Loucy (cell line): ENCODE measurements at regions not wholly inside any gene's neighbourhood (a gene's known extent, or its start where the extent isn't known, plus 50 kb on each side); places are given as distances from the start of the nearest gene placed in this dataset.

ENCODE experiments used
- H2AFZ ChIP-seq: fragments of 200-600 bp; sonication (generic); 2 replicates; pipeline ENCODE4 v1.6.0; 2016; ENCODE audit warnings: antibody characterized with exemption, mild to moderate bottlenecking, low read length, moderate library complexity
- H3F3A ChIP-seq: fragments of 200-600 bp; 2 replicates; pipeline ENCODE4 v1.6.0; 2016; ENCODE audit warnings: antibody characterized with exemption, low read depth, mild to moderate bottlenecking
- H3K27me3 ChIP-seq: fragments of 200-600 bp; sonication (generic); 2 replicates; pipeline ENCODE4 v1.6.1; 2014; ENCODE audit warnings: low read length, mild to moderate bottlenecking; ENCODE audit not compliant: insufficient read depth, poor library complexity, severe bottlenecking
- H3K36me3 ChIP-seq: fragments of 200-600 bp; sonication (generic); 2 replicates; pipeline ENCODE4 v1.6.1; 2016; ENCODE audit warnings: low read length; ENCODE audit not compliant: insufficient read depth
- H3K4me1 ChIP-seq: fragments of 200-600 bp; sonication (generic); 2 replicates; pipeline ENCODE4 v1.5.1; 2014; ENCODE audit warnings: low read length, mild to moderate bottlenecking; ENCODE audit not compliant: insufficient read depth, poor library complexity, severe bottlenecking
- H3K4me2 ChIP-seq: fragments of 200-600 bp; sonication (generic); 2 replicates; pipeline ENCODE4 v1.6.0; 2014; ENCODE audit warnings: antibody characterized with exemption, low read length, low read depth, mild to moderate bottlenecking; ENCODE audit not compliant: poor library complexity, severe bottlenecking
- H3K4me3 ChIP-seq: fragments of 200-600 bp; sonication (generic); 2 replicates; pipeline ENCODE4 v1.5.1; 2014; ENCODE audit warnings: low read length, mild to moderate bottlenecking, mixed read lengths; ENCODE audit not compliant: poor library complexity, severe bottlenecking
- H3K79me2 ChIP-seq: fragments of 200-600 bp; sonication (generic); 2 replicates; pipeline ENCODE4 v1.6.1; 2014; ENCODE audit warnings: low read length; ENCODE audit not compliant: insufficient read depth
- H3K9ac ChIP-seq: fragments of 200-600 bp; sonication (generic); 2 replicates; pipeline ENCODE4 v1.6.0; 2014; ENCODE audit warnings: mild to moderate bottlenecking, low read depth, low read length, moderate library complexity; ENCODE audit not compliant: poor library complexity, severe bottlenecking
- H3K9me2 ChIP-seq: fragments of 200-600 bp; sonication (generic); replicated peaks from 2 replicates; pipeline ENCODE4 v1.6.1; 2016; ENCODE audit warnings: low read depth, low read length, mixed read lengths
- H3K9me3 ChIP-seq: fragments of 200-600 bp; sonication (generic); 2 replicates; pipeline ENCODE4 v1.6.1; 2014; ENCODE audit warnings: mild to moderate bottlenecking, antibody characterized with exemption, low read length, low read depth; ENCODE audit not compliant: insufficient read depth
- H4K20me1 ChIP-seq: fragments of 200-600 bp; sonication (generic); 2 replicates; pipeline ENCODE4 v1.6.0; 2014; ENCODE audit warnings: antibody characterized with exemption, low read length, mild to moderate bottlenecking; ENCODE audit not compliant: insufficient read depth, poor library complexity, severe bottlenecking
- EZH2phosphoT487 ChIP-seq: fragments of 200-600 bp; IDR thresholded peaks from 2 replicates; pipeline ENCODE4 v1.6.1; 2018; ENCODE audit warnings: antibody characterized with exemption, mild to moderate bottlenecking, moderate library complexity, borderline replicate concordance
- TF ChIP-seq, protein P1 (sequence below): fragments of 200-600 bp; sonication (generic); conservative IDR thresholded peaks from 2 replicates; pipeline ENCODE4 v1.5.1; 2014; ENCODE audit warnings: mild to moderate bottlenecking, antibody characterized with exemption, low read length

- no peak overlapping the region for H3K4me2 ChIP-seq
- no peaks in the 10 kb centered on the region for H3K9me3 ChIP-seq
- H3K27me3 ChIP-seq, result no peaks in the 10 kb centered on the region
- no peak overlapping the region for H3K4me3 ChIP-seq
- no peaks in the 10 kb centered on the region for H3K4me1 ChIP-seq
- H3K36me3 ChIP-seq, result no peaks in the 10 kb centered on the region
- H3F3A ChIP-seq, result no peaks in the 10 kb centered on the region
- no peak overlapping the region for H3K9ac ChIP-seq
- H3K79me2 ChIP-seq, result no peaks in the 10 kb centered on the region
- H4K20me1 ChIP-seq, result no peaks in the 10 kb centered on the region
- TF ChIP-seq EZH2phosphoT487, result no peak
- TF ChIP-seq, protein P1, sequence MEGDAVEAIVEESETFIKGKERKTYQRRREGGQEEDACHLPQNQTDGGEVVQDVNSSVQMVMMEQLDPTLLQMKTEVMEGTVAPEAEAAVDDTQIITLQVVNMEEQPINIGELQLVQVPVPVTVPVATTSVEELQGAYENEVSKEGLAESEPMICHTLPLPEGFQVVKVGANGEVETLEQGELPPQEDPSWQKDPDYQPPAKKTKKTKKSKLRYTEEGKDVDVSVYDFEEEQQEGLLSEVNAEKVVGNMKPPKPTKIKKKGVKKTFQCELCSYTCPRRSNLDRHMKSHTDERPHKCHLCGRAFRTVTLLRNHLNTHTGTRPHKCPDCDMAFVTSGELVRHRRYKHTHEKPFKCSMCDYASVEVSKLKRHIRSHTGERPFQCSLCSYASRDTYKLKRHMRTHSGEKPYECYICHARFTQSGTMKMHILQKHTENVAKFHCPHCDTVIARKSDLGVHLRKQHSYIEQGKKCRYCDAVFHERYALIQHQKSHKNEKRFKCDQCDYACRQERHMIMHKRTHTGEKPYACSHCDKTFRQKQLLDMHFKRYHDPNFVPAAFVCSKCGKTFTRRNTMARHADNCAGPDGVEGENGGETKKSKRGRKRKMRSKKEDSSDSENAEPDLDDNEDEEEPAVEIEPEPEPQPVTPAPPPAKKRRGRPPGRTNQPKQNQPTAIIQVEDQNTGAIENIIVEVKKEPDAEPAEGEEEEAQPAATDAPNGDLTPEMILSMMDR, result no peak
- no peaks in the 10 kb centered on the region for H3K9me2 ChIP-seq
- H2AFZ ChIP-seq, result no peak overlapping the region
Measured at GRCh38 chr9:18240213-18240612, 233.7 kb upstream of the ADAMTSL1 start.

DNA sequence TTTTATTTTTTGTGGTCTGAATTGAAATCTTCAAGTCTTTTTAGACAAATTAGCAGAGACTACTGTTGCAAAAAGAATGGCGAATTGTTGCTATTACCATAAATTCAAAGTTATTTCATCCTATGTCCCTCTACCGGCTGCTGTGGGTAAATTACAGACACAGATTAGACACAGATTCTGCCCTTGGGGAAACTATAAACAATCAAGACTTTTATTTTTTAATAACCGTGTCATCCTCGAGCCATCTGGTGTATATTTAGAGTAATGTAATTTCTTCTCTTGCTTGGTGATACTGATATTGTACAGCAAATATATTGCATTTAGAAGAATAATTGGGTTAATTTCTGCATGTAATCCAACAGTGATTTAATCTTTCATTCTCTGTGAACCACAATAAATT is 228.0 kb upstream of the ADAMTSL1 start:
- no peaks in the 10 kb centered on the region for H3K9me2 ChIP-seq
- H3K4me3 ChIP-seq, result no peak overlapping the region
- H3K4me1 ChIP-seq, result no peaks in the 10 kb centered on the region
- H3K4me2 ChIP-seq, result no peak overlapping the region
- H3K36me3 ChIP-seq, result no peaks in the 10 kb centered on the region
- H3K9me3 ChIP-seq, result no peaks in the 10 kb centered on the region
- TF ChIP-seq, protein P1, result no peak
- no peak for TF ChIP-seq EZH2phosphoT487
- no peak overlapping the region for H2AFZ ChIP-seq
- H4K20me1 ChIP-seq, result no peaks in the 10 kb centered on the region
- H3K79me2 ChIP-seq, result no peaks in the 10 kb centered on the region
- no peaks in the 10 kb centered on the region for H3K27me3 ChIP-seq
- no peak overlapping the region for H3K9ac ChIP-seq
- no peaks in the 10 kb centered on the region for H3F3A ChIP-seq

- no peaks in the 10 kb centered on the region for H3K27me3 ChIP-seq
- no peak overlapping the region for H3K9ac ChIP-seq
- H3K4me3 ChIP-seq, result no peak overlapping the region
- H3K4me2 ChIP-seq, result no peak overlapping the region
- no peaks in the 10 kb centered on the region for H3K9me2 ChIP-seq
- no peaks in the 10 kb centered on the region for H3K79me2 ChIP-seq
- no peak overlapping the region for H2AFZ ChIP-seq
- H3K36me3 ChIP-seq, result no peaks in the 10 kb centered on the region
- H3K9me3 ChIP-seq, result no peaks in the 10 kb centered on the region
- no peaks in the 10 kb centered on the region for H3F3A ChIP-seq
- TF ChIP-seq, protein P1, result no peak
- TF ChIP-seq EZH2phosphoT487, result no peak
- no peaks in the 10 kb centered on the region for H3K4me1 ChIP-seq
- no peaks in the 10 kb centered on the region for H4K20me1 ChIP-seq
Measured at GRCh38 chr9:18250053-18250452, 223.9 kb upstream of the ADAMTSL1 start.
